ENCODE measurements at regions not wholly inside any gene's neighbourhood (a gene's known extent, or its start where the extent isn't known, plus 50 kb on each side); places are given as distances from the start of the nearest gene placed in this dataset.
"Not testable (repeated sequence)": the region's sequence is repeated elsewhere in the genome, so short reads cannot be mapped to it uniquely, and the experiment has no call there.

DNA sequence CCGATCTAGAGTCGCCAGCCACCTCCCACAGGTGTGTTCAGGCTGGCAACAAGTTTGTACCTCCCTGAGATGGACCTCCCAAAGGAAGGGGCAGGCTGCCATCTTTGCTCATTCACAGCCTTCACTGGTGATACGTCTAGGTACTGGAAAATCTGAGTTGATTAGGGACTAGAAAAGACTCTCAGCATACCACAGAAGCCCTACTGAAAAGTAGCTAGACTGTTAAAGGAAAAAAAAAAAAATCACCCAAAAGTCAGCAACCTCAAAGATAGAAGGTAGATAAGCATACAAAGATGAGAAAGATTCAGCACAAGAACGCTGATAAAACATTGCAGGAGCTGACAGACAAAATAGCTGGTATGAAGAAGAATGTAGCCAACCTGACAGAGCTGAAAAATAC is 128.6 kb upstream of the WDR75 start:
- DNase-seq, result no peak

DNA sequence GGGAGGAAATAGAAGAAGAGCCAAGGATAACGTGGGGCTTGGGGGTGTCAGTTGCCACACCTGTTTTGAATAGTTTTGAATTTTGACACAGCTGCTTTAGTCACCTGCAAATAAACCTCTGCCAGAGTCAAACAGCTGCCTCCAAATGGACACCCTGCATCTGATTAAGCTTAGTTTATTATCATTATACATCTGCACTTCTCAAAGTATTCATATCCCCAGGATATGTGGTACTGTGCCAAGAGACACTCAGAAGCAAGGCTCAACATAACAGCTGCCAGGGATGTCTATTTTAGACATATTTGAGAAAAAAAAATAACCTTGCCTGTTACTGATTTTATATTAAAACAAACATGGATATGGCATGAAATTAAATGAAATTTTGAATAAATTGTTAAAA is 122.5 kb upstream of the WDR75 start:
- no peak for DNase-seq

- not testable (repeated sequence) for DNase-seq
These were observed 121.8 kb upstream of the WDR75 start for GRCh38 chr2:189319424-189319823.

DNA sequence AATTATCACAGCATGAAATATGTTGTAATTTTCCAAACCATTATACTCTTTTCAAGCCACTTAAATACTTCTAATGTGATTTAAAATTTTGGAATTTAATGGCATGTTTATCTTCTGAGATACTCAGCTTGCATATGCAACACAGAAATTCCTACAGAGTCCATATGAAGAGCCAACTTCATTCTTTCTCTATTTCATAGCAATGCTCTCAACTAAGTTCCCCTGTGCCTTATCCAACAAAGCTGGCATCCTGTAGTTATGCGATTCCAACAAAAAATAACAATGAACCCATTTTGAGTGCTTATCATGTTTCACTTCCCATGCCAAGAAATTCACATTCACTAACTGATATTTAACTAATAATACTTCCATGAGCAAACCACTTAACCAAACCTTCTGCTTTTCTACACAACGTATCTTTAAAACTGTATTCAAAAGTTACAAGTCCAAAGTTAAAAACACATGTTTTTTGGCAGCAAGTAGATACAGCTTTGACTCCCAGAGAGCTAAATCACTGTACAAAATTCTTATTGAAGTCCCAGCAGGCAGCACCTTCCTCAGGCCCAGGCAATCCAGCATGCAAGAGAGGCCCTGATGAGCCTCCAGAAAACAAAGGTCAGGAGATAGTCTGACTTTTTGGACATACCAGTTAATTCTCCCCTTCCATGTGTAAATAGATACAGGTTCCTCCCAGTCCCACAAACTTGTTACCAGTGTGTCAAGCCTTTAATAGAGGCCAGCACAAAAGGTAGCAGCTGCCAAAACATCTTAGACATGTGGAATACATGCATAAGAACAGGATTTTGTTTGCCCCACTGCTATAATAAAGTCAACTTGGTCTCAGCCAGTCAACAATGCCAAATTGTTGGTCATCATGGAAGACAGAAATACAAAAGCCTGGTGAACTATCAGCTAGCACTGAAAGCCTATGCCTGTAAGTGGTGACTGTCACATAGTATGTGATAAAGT is 113.1 kb upstream of the WDR75 start:
- no peak for DNase-seq

DNA sequence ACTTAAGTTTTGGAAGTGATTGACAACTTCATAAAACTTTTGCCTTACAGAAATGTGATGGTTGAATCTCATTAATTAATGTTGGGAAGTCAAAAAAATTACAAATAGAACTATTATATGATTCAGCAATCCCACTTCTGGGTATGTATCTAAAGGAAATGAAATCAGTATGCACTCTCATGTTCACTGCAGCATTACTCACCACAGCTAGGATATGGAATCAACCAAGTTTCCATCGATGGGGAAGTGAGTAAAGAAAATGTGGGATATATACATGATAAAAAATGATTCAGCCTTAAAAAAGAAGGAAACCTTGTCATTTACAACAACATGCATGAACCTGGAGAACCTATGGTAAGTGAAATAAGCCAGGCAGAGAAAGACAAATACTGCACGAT is 112.4 kb upstream of the WDR75 start:
- no peak for DNase-seq

- DNase-seq, result no peak
These were observed 104.8 kb upstream of the WDR75 start for GRCh38 chr2:189336276-189336975.

GRCh38 chr2:189337656-189338055 is 103.6 kb upstream of the WDR75 start:
- no peak for DNase-seq

- DNase-seq, result no peak
These were observed 103.2 kb upstream of the WDR75 start for GRCh38 chr2:189338115-189338514.

GRCh38 chr2:189341077-189341476 is 100.2 kb upstream of the WDR75 start:
- no peak for DNase-seq

DNA sequence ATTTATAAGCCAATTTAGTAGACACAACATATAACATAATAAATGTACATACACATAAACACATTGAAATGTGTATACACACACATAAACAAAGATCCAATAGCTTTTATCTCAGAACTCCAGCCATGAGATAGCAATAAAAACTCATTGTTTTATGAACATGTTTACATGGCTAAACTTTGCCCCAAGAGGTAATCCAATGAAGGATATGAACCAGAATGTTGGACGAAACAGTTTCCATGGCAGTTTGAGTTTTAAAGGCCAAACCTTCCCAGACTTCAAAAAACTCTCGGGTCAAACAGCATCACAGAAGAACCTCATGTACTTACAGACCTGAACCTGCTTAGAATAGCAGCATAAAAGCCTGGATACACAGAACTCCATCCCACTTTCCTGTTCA is 97.2 kb upstream of the WDR75 start:
- DNase-seq, result no peak

DNA sequence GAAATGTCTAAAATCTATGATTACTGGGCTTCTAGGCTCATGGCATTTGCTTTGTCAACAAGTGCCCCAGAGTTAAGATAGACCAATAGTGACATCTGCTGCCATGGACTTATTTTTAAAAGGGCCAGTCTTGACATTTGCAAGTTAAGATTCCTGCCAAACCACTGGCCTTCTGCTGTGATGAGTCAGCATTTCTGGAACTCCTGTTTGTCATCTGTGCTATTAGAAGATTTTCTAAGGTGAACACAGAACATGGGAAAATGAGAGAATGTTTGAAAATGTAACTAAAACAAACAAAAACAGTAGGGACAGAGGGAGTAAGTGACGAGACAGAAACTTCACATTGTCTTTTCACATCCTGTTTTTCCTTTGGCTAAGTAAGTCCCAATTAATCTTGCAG is 93.7 kb upstream of the WDR75 start:
- DNase-seq, result no peak

DNA sequence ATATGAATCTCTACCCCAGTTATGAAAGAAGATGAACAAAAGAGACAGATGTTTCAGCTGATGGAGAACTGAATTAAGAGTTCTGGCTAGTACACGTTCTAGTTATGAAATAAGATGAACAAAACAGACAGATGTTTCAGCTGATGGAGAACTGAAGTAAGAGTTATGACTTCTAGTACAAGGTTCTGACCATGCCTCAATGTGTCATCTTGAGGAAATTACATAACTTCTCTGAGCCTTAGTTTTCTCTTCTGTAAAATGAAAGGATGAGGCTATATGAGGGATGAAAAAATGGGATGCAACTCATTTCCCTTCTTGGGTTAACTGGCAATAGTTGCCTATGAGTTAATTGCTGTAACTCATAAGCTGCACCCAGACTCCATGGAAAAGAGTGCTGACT is 92.9 kb upstream of the WDR75 start:
- DNase-seq, result no peak

DNA sequence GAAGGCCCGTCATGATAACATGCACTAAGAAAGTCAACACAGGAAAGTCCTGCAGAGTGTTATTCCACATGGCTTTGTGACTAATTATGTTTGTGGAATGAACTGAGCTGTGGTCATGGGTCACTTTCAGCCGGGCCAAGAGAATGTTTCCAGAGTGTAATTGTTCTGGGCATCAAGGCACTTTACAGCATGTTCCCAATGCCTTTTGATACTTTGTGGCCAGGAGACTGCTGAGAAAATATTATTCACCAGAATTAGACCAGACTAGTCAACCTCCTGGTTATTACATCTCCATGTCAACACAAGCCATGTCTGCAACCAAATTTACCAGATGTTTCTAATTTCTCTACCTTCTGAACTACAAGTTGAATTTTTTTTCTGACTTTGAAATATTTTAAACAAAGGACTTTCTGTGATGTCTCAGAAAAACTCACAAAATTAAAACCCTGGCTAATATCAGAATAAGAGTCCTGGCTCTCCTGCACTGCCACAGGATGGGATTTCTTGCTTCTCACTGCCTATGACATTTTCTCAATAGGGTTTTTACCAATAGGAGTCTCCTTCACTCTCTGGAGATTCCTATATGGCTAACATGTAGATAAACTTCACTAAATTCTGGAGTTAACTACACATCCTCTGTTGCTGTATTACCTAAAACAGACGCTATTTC is 90.6 kb upstream of the WDR75 start:
- no peak for DNase-seq

- DNase-seq, result not testable (repeated sequence)
These were observed 89.3 kb upstream of the WDR75 start for GRCh38 chr2:189351933-189352332.

DNA sequence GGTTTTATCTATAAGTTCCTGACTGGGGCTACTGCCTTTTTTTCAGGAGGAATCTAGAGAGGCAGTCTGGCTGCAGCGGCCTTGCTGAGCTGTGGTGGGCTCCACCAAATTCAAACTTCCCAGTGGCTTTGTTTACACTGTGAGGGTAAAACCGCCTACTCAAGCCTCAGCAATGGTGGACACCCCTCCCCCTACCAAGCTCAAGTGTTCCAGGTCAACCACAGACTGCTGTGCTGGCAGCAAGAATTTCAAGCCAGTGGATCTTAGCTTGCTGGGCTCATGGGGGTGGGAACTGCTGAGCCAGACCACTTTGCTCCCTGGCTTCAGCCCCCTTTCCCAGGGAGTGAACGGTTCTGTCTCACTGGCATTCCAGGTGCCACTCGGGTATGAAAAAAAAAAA is 83.9 kb upstream of the WDR75 start:
- not testable (repeated sequence) for DNase-seq

GRCh38 chr2:189360861-189361260 is 80.4 kb upstream of the WDR75 start:
- DNase-seq, result no peak

DNA sequence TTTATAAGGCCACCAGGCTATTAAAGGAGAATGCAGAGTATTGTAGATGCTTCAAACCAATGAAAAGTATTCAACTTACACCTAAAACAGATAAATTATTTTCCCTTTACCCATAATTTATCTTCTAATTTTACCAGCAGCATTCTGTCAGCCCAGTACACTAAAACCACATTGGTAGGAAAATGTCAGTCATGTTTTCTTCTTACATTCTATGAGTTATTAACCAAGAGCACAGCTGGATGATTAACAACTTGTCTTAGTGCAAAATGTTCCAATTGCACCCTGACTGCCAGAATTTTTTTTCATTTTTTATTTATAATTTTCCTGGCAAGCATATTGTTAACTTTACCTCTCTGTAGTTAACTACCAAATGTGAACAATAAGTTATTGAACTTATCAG is 79.0 kb upstream of the WDR75 start:
- DNase-seq, result no peak

- no peak for DNase-seq
These were observed 77.7 kb upstream of the WDR75 start for GRCh38 chr2:189363559-189363958.

GRCh38 chr2:189364607-189365006 is 76.7 kb upstream of the WDR75 start:
- no peak for DNase-seq

DNA sequence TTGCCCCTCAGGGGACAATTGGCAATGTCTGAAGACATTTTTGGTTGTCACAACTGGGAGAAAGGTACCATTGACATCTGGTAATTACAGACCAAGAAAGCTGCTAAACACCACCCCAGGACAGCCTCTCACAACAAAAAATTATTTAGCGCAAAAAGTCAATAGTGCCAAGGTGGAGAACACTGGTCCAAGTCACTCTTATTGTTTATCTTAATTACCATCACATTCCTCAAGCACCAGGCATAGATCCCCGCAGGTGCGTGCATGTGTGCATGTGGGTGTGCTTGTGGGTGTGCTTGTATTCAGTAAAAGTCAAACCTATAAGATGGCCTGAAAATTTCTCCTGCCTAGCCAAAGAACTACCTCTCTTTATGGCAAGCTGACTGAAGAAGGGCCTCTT is 74.9 kb upstream of the WDR75 start:
- no peak for DNase-seq

GRCh38 chr2:189367343-189367742 is 73.9 kb upstream of the WDR75 start:
- no peak for DNase-seq

DNA sequence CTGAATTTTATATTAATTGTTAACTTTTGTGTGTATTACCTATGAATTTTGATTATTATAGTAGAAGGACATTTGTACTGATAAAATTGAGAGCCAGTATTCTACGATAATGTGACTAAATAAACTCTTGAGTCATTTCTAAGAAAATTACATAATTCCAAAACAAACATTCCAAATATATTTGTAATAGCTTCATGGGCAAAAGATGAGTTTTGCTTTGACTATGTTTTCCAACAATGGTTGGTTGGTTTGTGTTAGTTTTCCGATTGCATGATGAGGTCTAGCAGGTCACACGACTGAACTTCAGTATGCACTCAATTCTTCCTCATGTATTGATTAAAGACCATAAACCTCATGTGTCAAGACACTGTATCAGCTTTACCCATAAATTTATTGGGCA is 71.7 kb upstream of the WDR75 start:
- no peak for DNase-seq

- DNase-seq, result no peak
These were observed 70.6 kb upstream of the WDR75 start for GRCh38 chr2:189370719-189371118.
